ENCODE measurements at regions not wholly inside any gene's neighbourhood (a gene's known extent, or its start where the extent isn't known, plus 50 kb on each side); places are given as distances from the start of the nearest gene placed in this dataset.
"Not testable (repeated sequence)": the region's sequence is repeated elsewhere in the genome, so short reads cannot be mapped to it uniquely, and the experiment has no call there.

GRCh38 chr3:75395580-75396315 lies 268.4 kb upstream of the FRG2C start:
- peaks cover 0 to 9% (median 0%) of the 10 kb centered on the region in 4 donors for H3K27me3 ChIP-seq
- H3K27ac ChIP-seq = no peak overlapping the region
- peaks cover 7 to 28% (median 13%) of the 10 kb centered on the region in 3 donors for H3K4me1 ChIP-seq
- H3K9me3 ChIP-seq = no peaks in the 10 kb centered on the region
- H3K4me3 ChIP-seq = peak overlapping the region in 3 of 4 donors; percentile 14 to 51 (median 33)
- no peaks in the 10 kb centered on the region for H3K36me3 ChIP-seq
- intact Hi-C loops (cut with DNase I) = no loop called here
- WGBS, 2 donors = 82 to 100% methylated on average over 1 to 8 of the region's 61 CpGs
- DNase-seq = no peak
- no peak for TF ChIP-seq CTCF (IDR thresholded peaks at IDR 0.05)
- TF ChIP-seq POLR2A (IDR thresholded peaks at IDR 0.05) = no peak

GRCh38 chr3:75396316-75396802 lies 267.8 kb upstream of the FRG2C start:
- H3K4me3 ChIP-seq = peak overlapping the region in 3 of 4 donors; percentile 14 to 51 (median 33)
- intact Hi-C loops (cut with DNase I) = no loop called here
- DNase-seq = no peak
- no peaks in the 10 kb centered on the region for H3K36me3 ChIP-seq
- peaks cover 0 to 9% (median 0%) of the 10 kb centered on the region in 4 donors for H3K27me3 ChIP-seq
- no peak overlapping the region for H3K27ac ChIP-seq
- no peak for TF ChIP-seq POLR2A (IDR thresholded peaks at IDR 0.05)
- no peak for TF ChIP-seq CTCF (IDR thresholded peaks at IDR 0.05)
- H3K4me1 ChIP-seq = peaks cover 7 to 28% (median 13%) of the 10 kb centered on the region in 3 donors
- WGBS, 2 donors = 100% methylated on average over 1 of the region's 29 CpGs; no CpG with 5 or more reads in 1 of the 2 donors
- no peaks in the 10 kb centered on the region for H3K9me3 ChIP-seq

DNA sequence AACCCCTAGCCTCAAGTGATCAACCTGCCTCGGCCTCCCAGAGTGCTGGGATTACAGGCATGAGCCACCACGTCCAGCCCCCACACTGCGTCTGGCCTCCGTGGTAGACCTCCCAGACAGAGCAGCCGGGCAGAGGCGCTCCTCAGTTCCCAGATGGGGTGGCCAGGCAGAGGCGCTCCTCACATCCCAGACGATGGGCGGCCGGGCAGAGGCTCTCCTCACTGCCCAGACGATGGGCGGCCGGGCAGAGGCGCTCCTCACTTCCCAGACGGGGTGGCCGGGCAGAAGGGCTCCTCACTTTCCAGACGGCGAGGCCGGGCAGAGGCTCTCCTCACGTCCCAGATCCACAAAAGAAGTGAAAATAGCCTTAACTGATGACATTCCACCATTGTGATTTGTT lies 266.6 kb upstream of the FRG2C start:
- DNase-seq; H3K27ac ChIP-seq; H3K4me3 ChIP-seq; H3K9me3 ChIP-seq; H3K27me3 ChIP-seq; intact Hi-C loops (cut with DNase I); H3K36me3 ChIP-seq: not testable (repeated sequence)
- H3K4me1 ChIP-seq = peaks cover 7 to 28% (median 13%) of the 10 kb centered on the region in 3 donors
- WGBS, 2 donors = 80 to 86% methylated on average over 1 to 5 of the region's 20 CpGs

DNA sequence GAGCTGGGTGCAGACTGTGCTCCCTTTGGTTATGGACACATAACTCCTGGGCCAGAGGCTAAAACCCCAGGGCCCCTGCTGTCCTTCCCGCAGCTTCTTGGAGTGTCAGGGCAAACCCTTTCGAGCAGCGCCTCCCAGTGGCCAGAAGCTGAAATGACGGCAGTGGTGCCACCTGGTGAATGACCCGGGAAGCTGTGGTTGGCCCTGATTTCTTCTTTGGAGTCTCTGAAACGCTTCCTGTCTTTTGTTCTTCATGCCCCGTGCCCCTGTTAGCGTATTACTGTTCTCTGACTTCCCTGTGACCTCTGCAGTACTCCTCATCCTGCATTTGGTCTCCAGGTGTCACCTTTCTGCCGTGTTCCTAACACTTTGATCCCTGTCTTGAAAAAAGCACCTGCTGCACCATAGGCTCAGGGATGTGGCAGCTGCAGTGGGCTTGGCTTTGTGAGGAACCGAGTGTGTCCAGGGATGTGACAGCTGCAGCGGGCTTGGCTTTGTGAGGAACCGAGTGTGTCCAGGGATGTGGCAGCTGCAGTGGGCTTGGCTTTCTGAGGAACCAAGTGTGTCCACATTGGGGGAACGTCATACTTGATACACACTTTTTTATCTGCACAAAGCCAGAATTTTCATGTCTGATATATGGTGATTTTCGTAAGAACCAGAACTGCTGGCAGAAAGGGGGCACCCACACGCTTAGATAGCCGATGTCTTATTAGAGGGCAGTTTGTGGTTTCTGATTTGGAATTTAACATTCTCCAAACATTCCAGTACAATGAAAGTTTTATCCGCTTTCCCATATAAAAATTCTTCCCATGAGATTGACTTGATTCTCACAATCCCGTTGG lies 241.8 kb upstream of the FRG2C start:
- not testable (repeated sequence) for H3K4me3 ChIP-seq, H3K27me3 ChIP-seq, H3K27ac ChIP-seq, DNase-seq, H3K4me1 ChIP-seq, H3K9me3 ChIP-seq
- WGBS, 2 donors = 43 to 62% methylated on average over 13 to 15 of the region's 18 CpGs
- peak; percentile 36 to 91 (median 78) for TF ChIP-seq CTCF (IDR thresholded peaks at IDR 0.05)
- H3K36me3 ChIP-seq = peaks cover 8 to 48% (median 10%) of the 10 kb centered on the region in 3 donors
- intact Hi-C loops (cut with DNase I) = loop anchor here (10.0 kb wide), 1 partner anchor 128 kb away; no protein-coding TSS in a partner anchor

DNA sequence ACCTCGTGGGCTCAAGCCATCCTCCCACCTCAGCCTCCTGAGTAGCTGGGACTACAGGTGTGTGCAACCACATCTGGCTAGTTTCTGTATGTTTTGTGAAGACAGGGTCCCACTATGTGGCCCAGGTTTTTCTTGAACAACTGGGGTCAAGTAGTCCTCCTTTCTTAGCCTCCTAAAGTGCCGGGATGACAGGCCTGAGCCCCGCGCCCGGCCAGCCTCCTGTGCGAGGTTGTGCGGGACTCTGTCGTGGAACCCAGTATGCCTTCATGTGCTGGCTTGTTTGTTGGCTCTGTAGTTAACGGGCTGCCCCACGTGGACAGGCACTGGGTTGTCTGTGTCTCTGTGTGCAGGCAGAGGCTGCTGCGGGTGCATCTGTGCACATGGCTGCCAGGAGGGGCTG lies 238.7 kb upstream of the FRG2C start:
- not testable (repeated sequence) for H3K9me3 ChIP-seq, H3K27me3 ChIP-seq, DNase-seq, H3K27ac ChIP-seq, H3K4me3 ChIP-seq
- intact Hi-C loops (cut with DNase I) = loop anchor here (10.0 kb wide), 1 partner anchor 131 kb away; no protein-coding TSS in a partner anchor
- Histone ChIP-seq H3K4me1 (peaks cover 3 to 10% (median 6%) of the 10 kb centered on the region in 3 donors), H3K36me3 (peaks cover 8 to 76% (median 12%) of the 10 kb centered on the region in 3 donors)
- WGBS, 2 donors = 87 to 100% methylated on average over 1 to 7 of the region's 11 CpGs

- 100% methylated on average over 1 of the region's 9 CpGs; no CpG with 5 or more reads in 1 of the 2 donors for WGBS, 2 donors
- H3K9me3 ChIP-seq, H3K27me3 ChIP-seq, H3K4me3 ChIP-seq, H3K27ac ChIP-seq, DNase-seq: not testable (repeated sequence)
- intact Hi-C loops (cut with DNase I) = loop anchor here (10.0 kb wide), 1 partner anchor 133 kb away; no protein-coding TSS in a partner anchor
- Histone ChIP-seq H3K36me3 (peaks cover 8 to 93% (median 12%) of the 10 kb centered on the region in 3 donors), H3K4me1 (peaks cover 3 to 16% (median 6%) of the 10 kb centered on the region in 3 donors)
Observed at GRCh38 chr3:75427486-75427885, 236.6 kb upstream of the FRG2C start.

- WGBS, 2 donors = 84 to 90% methylated on average over 4 to 5 of the region's 5 CpGs
- not testable (repeated sequence) for H3K9me3 ChIP-seq, H3K27ac ChIP-seq, H3K4me3 ChIP-seq, DNase-seq, H3K27me3 ChIP-seq
- intact Hi-C loops (cut with DNase I) = loop anchor here (10.0 kb wide), 1 partner anchor 133 kb away; no protein-coding TSS in a partner anchor
- peaks cover 5 to 20% (median 7%) of the 10 kb centered on the region in 3 donors for H3K4me1 ChIP-seq
- peaks cover 8 to 89% (median 12%) of the 10 kb centered on the region in 3 donors for H3K36me3 ChIP-seq
Observed at GRCh38 chr3:75427906-75428305, 236.2 kb upstream of the FRG2C start.

Measured in esophagus squamous epithelium (tissue), 5 donors.